WTC11 (cell line): ENCODE measurements at regions not wholly inside any gene's neighbourhood (a gene's known extent, or its start where the extent isn't known, plus 50 kb on each side); places are given as distances from the start of the nearest gene placed in this dataset.

Experiments used
- ATAC-seq: fragments of 200-7000 bp; cut with Tn5 transposase; 2 replicates; pipeline ENCODE4 v1.10.0; 2021; ENCODE audit warnings: mild to moderate bottlenecking, moderate library complexity
- CTCF ChIA-PET: fragments of 300-600 bp; sonication (Branson Sonifier 250); formaldehyde crosslinking; loops from one replicate; lab custom pipeline; 2021; ENCODE audit warnings: antibody characterized with exemption; lab: Charles Lee
- POLR2A ChIA-PET: fragments of 350-600 bp; sonication (Branson Sonifier 250); formaldehyde crosslinking; loops from one replicate; lab custom pipeline; 2021; ENCODE audit warnings: antibody characterized with exemption; lab: Charles Lee
- DNase-seq: peaks from one replicate; pipeline ENCODE4 v3.0.0; 2021; ENCODE audit warnings: low spot score
- H3K27ac Mint-ChIP-seq: 2 replicates; pipeline ENCODE4 v1.8.0; 2021; ENCODE audit warnings: mixed read lengths
- H3K27me3 Mint-ChIP-seq: 2 replicates; pipeline ENCODE4 v1.8.0; 2021; ENCODE audit warnings: low read depth, mild to moderate bottlenecking, moderate library complexity, mixed read lengths
- H3K36me3 Mint-ChIP-seq: 2 replicates; pipeline ENCODE4 v1.8.0; 2021; ENCODE audit warnings: mixed read lengths
- H3K4me1 Mint-ChIP-seq: 2 replicates; pipeline ENCODE4 v1.8.0; 2022; ENCODE audit warnings: mixed read lengths
- H3K4me3 Mint-ChIP-seq: 2 replicates; pipeline ENCODE4 v1.8.0; 2021; ENCODE audit warnings: mild to moderate bottlenecking, moderate library complexity, mixed read lengths
- H3K9me3 Mint-ChIP-seq: 2 replicates; pipeline ENCODE4 v1.8.0; 2021; ENCODE audit warnings: mixed read lengths
- CTCF ChIP-seq: fragments of 200-600 bp; IDR thresholded peaks from 2 replicates; pipeline ENCODE4 v1.8.0; 2022; ENCODE audit warnings: antibody characterized with exemption
- FOXP1 ChIP-seq: sonication (generic); formaldehyde crosslinking; IDR thresholded peaks from 2 replicates; pipeline ENCODE4 v1.8.0; 2022; ENCODE audit warnings: missing genetic modification reagents, mild to moderate bottlenecking, moderate library complexity, borderline replicate concordance
- GABPB1 ChIP-seq: sonication (generic); formaldehyde crosslinking; IDR thresholded peaks from 2 replicates; pipeline ENCODE4 v1.8.1; 2023; ENCODE audit warnings: mild to moderate bottlenecking, missing genetic modification reagents
- MYBL2 ChIP-seq: sonication (generic); formaldehyde crosslinking; IDR thresholded peaks from 2 replicates; pipeline ENCODE4 v1.8.1; 2023; ENCODE audit warnings: mild to moderate bottlenecking, moderate library complexity, missing genetic modification reagents
- NFE2L1 ChIP-seq: sonication (generic); formaldehyde crosslinking; IDR thresholded peaks from 2 replicates; pipeline ENCODE4 v1.8.1; 2023; ENCODE audit warnings: missing genetic modification reagents
- NFYB ChIP-seq: sonication (generic); formaldehyde crosslinking; conservative IDR thresholded peaks from 2 replicates; pipeline ENCODE4 v1.8.0; 2022; ENCODE audit warnings: low read depth, missing genetic modification reagents
- NR1H2 ChIP-seq: sonication (generic); formaldehyde crosslinking; IDR thresholded peaks from 2 replicates; pipeline ENCODE4 v1.9.0; 2021; ENCODE audit warnings: mild to moderate bottlenecking, moderate library complexity, missing genetic modification reagents
- NR2C2 ChIP-seq: sonication (generic); formaldehyde crosslinking; IDR thresholded peaks from 2 replicates; pipeline ENCODE4 v1.8.0; 2022; ENCODE audit warnings: mild to moderate bottlenecking, missing genetic modification reagents
- PRDM15 ChIP-seq: sonication (generic); formaldehyde crosslinking; IDR thresholded peaks from 2 replicates; pipeline ENCODE4 v1.8.0; 2022; ENCODE audit warnings: missing genetic modification reagents
- SMAD3 ChIP-seq: sonication (generic); formaldehyde crosslinking; IDR thresholded peaks from 2 replicates; pipeline ENCODE4 v1.8.0; 2022; ENCODE audit warnings: missing genetic modification reagents, mild to moderate bottlenecking, borderline replicate concordance
- TEAD4 ChIP-seq: sonication (generic); formaldehyde crosslinking; IDR thresholded peaks from 2 replicates; pipeline ENCODE4 v1.8.0; 2022; ENCODE audit warnings: mild to moderate bottlenecking, missing genetic modification reagents
- TP53 ChIP-seq: sonication (generic); formaldehyde crosslinking; IDR thresholded peaks from 2 replicates; pipeline ENCODE4 v1.8.1; 2023; ENCODE audit warnings: mild to moderate bottlenecking, missing genetic modification reagents
- ZBTB21 ChIP-seq: sonication (generic); formaldehyde crosslinking; IDR thresholded peaks from 2 replicates; pipeline ENCODE4 v1.8.1; 2023; ENCODE audit warnings: mild to moderate bottlenecking, missing genetic modification reagents, borderline replicate concordance
- TF ChIP-seq, protein P1 (sequence below): fragments of 250-450 bp; sonication (Bioruptor Pico); conservative IDR thresholded peaks from 2 replicates; pipeline ENCODE4 v1.9.0; 2021; ENCODE audit warnings: mild to moderate bottlenecking
- TF ChIP-seq, protein P2 (sequence below): sonication (generic); formaldehyde crosslinking; IDR thresholded peaks from 2 replicates; pipeline ENCODE4 v1.8.0; 2023; ENCODE audit warnings: mild to moderate bottlenecking, missing genetic modification reagents
- TF ChIP-seq, protein P3 (sequence below): sonication (generic); formaldehyde crosslinking; IDR thresholded peaks from 2 replicates; pipeline ENCODE4 v1.8.0; 2022; ENCODE audit warnings: mild to moderate bottlenecking, missing genetic modification reagents

GRCh38 chr6:128724738-128725137, 158.2 kb upstream of the LAMA2 start:
- Mint-ChIP-seq H3K9me3 (peaks cover 10% of the 10 kb centered on the region; the same call in 1 of the 2 replicates), H3K27ac (peak overlapping the region; percentile 79), H3K36me3 (peaks cover 3% of the 10 kb centered on the region; the same call in 1 of the 2 replicates), H3K27me3 (no peaks in the 10 kb centered on the region), H3K4me1 (peaks cover 56% of the 10 kb centered on the region), H3K4me3 (no peak overlapping the region)
- ChIA-PET CTCF (interaction anchor here (1.0 to 1.9 kb wide), 2 partner anchors 10 to 12 kb away, joined by 3 to 5 read pairs; no protein-coding TSS in a partner anchor), POLR2A (no interaction called here)
- DNase-seq (no peak), ATAC-seq (no peak)
- TF ChIP-seq TP53: no peak
- TF ChIP-seq, protein P1, sequence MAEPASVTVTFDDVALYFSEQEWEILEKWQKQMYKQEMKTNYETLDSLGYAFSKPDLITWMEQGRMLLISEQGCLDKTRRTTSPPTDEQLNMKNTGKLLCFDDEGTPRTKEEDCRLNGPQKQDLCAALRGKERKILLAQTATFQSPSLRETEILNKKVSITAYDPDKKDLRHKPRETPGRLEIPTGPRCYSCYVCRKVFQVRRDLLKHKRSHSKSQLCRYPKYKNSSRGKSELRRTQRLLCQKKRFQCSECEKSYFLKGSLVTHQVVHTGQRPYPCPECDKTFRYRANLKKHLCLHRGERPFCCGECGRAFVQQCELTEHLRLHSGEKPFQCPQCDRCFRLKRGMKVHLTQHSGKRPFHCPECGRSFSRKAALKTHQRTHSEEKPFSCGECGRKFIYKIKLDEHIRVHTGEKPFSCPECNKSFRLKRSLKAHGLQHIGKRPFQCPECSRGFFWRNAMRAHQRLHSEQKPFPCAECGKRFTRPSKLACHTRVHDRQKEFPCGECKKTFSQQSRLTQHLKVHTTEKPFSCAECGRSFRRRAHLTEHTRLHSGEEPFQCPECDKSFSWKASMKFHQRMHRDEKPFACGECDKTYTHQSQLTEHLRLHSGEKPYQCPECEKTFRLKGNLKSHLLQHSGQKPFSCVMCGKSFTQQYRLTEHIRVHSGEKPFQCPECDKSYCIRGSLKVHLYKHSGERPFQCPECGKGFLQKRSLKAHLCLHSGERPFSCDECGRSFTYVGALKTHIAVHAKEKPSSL: no peak
- TF ChIP-seq PRDM15 (CRISPR knock-in tag): no peak
- TF ChIP-seq, protein P2, sequence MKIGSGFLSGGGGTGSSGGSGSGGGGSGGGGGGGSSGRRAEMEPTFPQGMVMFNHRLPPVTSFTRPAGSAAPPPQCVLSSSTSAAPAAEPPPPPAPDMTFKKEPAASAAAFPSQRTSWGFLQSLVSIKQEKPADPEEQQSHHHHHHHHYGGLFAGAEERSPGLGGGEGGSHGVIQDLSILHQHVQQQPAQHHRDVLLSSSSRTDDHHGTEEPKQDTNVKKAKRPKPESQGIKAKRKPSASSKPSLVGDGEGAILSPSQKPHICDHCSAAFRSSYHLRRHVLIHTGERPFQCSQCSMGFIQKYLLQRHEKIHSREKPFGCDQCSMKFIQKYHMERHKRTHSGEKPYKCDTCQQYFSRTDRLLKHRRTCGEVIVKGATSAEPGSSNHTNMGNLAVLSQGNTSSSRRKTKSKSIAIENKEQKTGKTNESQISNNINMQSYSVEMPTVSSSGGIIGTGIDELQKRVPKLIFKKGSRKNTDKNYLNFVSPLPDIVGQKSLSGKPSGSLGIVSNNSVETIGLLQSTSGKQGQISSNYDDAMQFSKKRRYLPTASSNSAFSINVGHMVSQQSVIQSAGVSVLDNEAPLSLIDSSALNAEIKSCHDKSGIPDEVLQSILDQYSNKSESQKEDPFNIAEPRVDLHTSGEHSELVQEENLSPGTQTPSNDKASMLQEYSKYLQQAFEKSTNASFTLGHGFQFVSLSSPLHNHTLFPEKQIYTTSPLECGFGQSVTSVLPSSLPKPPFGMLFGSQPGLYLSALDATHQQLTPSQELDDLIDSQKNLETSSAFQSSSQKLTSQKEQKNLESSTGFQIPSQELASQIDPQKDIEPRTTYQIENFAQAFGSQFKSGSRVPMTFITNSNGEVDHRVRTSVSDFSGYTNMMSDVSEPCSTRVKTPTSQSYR: no peak

GRCh38 chr6:128723667-128724066, 159.3 kb upstream of the LAMA2 start:
- DNase-seq: no peak
- H3K9me3 Mint-ChIP-seq: 0 out of 2 replicates have a peak, but pooled peaks cover under 1% of the 10 kb centered on the region
- ATAC-seq: peak; percentile 78
- TF ChIP-seq ZBTB21 (CRISPR knock-in tag): no peak
- TF ChIP-seq, protein P3, sequence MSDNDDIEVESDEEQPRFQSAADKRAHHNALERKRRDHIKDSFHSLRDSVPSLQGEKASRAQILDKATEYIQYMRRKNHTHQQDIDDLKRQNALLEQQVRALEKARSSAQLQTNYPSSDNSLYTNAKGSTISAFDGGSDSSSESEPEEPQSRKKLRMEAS (CRISPR knock-in tag): no peak
- TF ChIP-seq MYBL2 (CRISPR knock-in tag): no peak
- no peak for TF ChIP-seq SMAD3 (CRISPR knock-in tag)
- no peak for TF ChIP-seq NR2C2
- no peak for TF ChIP-seq NR1H2 (CRISPR knock-in tag)
- TF ChIP-seq FOXP1 (CRISPR knock-in tag): no peak
- peaks cover 63% of the 10 kb centered on the region for H3K4me1 Mint-ChIP-seq
- no peaks in the 10 kb centered on the region for H3K36me3 Mint-ChIP-seq
- H3K4me3 Mint-ChIP-seq: peak overlapping the region; percentile 23
- ChIA-PET CTCF (no interaction called here), POLR2A (no interaction called here)
- peak overlapping the region; percentile 73 for H3K27ac Mint-ChIP-seq
- H3K27me3 Mint-ChIP-seq: no peaks in the 10 kb centered on the region

GRCh38 chr6:128720891-128721290, 162.0 kb upstream of the LAMA2 start:
- peak; percentile 82 for ATAC-seq
- CTCF ChIA-PET: interaction anchor here (1.0 kb wide), 1 partner anchor 10 kb away, joined by 4 read pairs; no protein-coding TSS in a partner anchor
- POLR2A ChIA-PET: no interaction called here

More at GRCh38 chr6:128720891-128721290, 162.0 kb upstream of the LAMA2 start:
- no peaks in the 10 kb centered on the region for H3K36me3 Mint-ChIP-seq
- peak overlapping the region; percentile 55; the same call in 1 of the 2 replicates for H3K27ac Mint-ChIP-seq
- H3K9me3 Mint-ChIP-seq: no peaks in the 10 kb centered on the region
- TF ChIP-seq PRDM15 (CRISPR knock-in tag) (no peak), TEAD4 (CRISPR knock-in tag) (no peak), NFE2L1 (CRISPR knock-in tag) (no peak), CTCF (no peak), NFYB (CRISPR knock-in tag) (no peak), GABPB1 (CRISPR knock-in tag) (no peak)
- H3K4me3 Mint-ChIP-seq: peak overlapping the region; percentile 18; the same call in 1 of the 2 replicates
- no peak for DNase-seq
- H3K4me1 Mint-ChIP-seq: peaks cover 62% of the 10 kb centered on the region
- H3K27me3 Mint-ChIP-seq: no peaks in the 10 kb centered on the region
